A549 (cell line): ENCODE measurements at regions not wholly inside any gene's neighbourhood (a gene's known extent, or its start where the extent isn't known, plus 50 kb on each side); places are given as distances from the start of the nearest gene placed in this dataset.

ENCODE experiments used
- ATAC-seq, 2 experiments: fragments of 200-7000 bp in 1 of 2; fragments of >200 bp in 1 of 2; cut with Nextera tagmentation in 1 of 2; cut with Tn5 transposase in 1 of 2; 3 replicates each; pipeline versions ENCODE4 v1.8.0 to v1.9.1; 2018 to 2020; ENCODE audit warnings: mild to moderate bottlenecking in 1 of 2, moderate library complexity in 1 of 2
- CTCF ChIA-PET: fragments of 300-600 bp; sonication (Branson Sonifier 250); formaldehyde crosslinking; extraction: SDS; loops from one replicate; lab custom pipeline; 2021; ENCODE audit warnings: antibody characterized with exemption, inconsistent platforms; lab: Yijun Ruan, JAX
- POLR2A ChIA-PET: fragments of 350-600 bp; formaldehyde crosslinking; extraction: SDS; loops from one replicate; lab custom pipeline; 2021; ENCODE audit warnings: antibody characterized with exemption, inconsistent platforms; lab: Yijun Ruan, JAX
- DNase-seq, 2 experiments: peaks; one replicate each; pipeline versions ENCODE4 v3.0.0 to v3.0.0-alpha.2; 2011 to 2016; ENCODE audit warnings: low read depth in 1 of 2, low spot score in 1 of 2
- FAIRE-seq: peaks from 2 replicates; lab custom pipeline; 2011; peaks lifted over from hg19 to GRCh38; lab: Jason Lieb, UNC
- H3K27ac ChIP-seq, 2 experiments: fragments of >200 bp; sonication (Bioruptor Twin); formaldehyde crosslinking; 3 replicates each; pipeline ENCODE4 v1.5.1; 2016 to 2017
- H3K4me1 ChIP-seq: fragments of >200 bp; sonication (Bioruptor Twin); formaldehyde crosslinking; 3 replicates; pipeline ENCODE4 v1.6.1; 2016
- H3K4me2 ChIP-seq: fragments of >200 bp; sonication (Bioruptor Twin); formaldehyde crosslinking; 3 replicates; pipeline ENCODE4 v1.6.1; 2016
- H3K4me3 ChIP-seq: fragments of >200 bp; sonication (Bioruptor Twin); formaldehyde crosslinking; 3 replicates; pipeline ENCODE4 v1.5.1; 2016
- H3K9me3 ChIP-seq: fragments of >200 bp; sonication (Bioruptor Twin); formaldehyde crosslinking; 3 replicates; pipeline ENCODE4 v1.6.1; 2016
- CHD2 ChIP-seq: fragments of 150-350 bp; IDR thresholded peaks from 2 replicates; pipeline ENCODE4 v1.6.1; 2014; ENCODE audit warnings: low read length; ENCODE audit not compliant: partially characterized antibody
- CTCF ChIP-seq: fragments of >200 bp; sonication (Bioruptor Twin); formaldehyde crosslinking; IDR thresholded peaks from 3 replicates; pipeline ENCODE4 v1.5.1; 2016
- EHF ChIP-seq: fragments of 250-450 bp; sonication (Bioruptor Pico); IDR thresholded peaks from 2 replicates; pipeline ENCODE4 v1.5.0; 2020; ENCODE audit warnings: mild to moderate bottlenecking
- EHMT2 ChIP-seq: fragments of 200-600 bp; sonication (generic); IDR thresholded peaks from 2 replicates; pipeline ENCODE4 v1.6.1; 2016; ENCODE audit warnings: antibody characterized with exemption, low read depth, mild to moderate bottlenecking, moderate library complexity
- ESRRA ChIP-seq: fragments of 150-350 bp; IDR thresholded peaks from 2 replicates; pipeline ENCODE4 v1.6.1; 2014; ENCODE audit warnings: mild to moderate bottlenecking, low read length, borderline replicate concordance
- FOSB ChIP-seq: fragments of 250-450 bp; sonication (Bioruptor Pico); IDR thresholded peaks from 2 replicates; pipeline ENCODE4 v1.5.0; 2020; ENCODE audit warnings: mild to moderate bottlenecking, moderate library complexity
- GATA3 ChIP-seq: IDR thresholded peaks from 2 replicates; pipeline ENCODE4 v1.6.1; 2012; ENCODE audit warnings: borderline replicate concordance
- HEYL ChIP-seq: fragments of 250-450 bp; sonication (Bioruptor Pico); IDR thresholded peaks from 2 replicates; pipeline ENCODE4 v1.8.0; 2021; ENCODE audit warnings: mild to moderate bottlenecking, moderate library complexity
- HOXA7 ChIP-seq: fragments of 250-450 bp; sonication (Bioruptor Pico); IDR thresholded peaks from 2 replicates; pipeline ENCODE4 v1.5.0; 2020; ENCODE audit warnings: mild to moderate bottlenecking, moderate library complexity
- HOXB5 ChIP-seq: fragments of 250-450 bp; sonication (Bioruptor Pico); IDR thresholded peaks from 2 replicates; pipeline ENCODE4 v1.5.0; 2020; ENCODE audit warnings: mild to moderate bottlenecking, moderate library complexity
- JUN ChIP-seq, 2 experiments: fragments of >200 bp; sonication (Bioruptor Twin); formaldehyde crosslinking; IDR thresholded peaks; 2 replicates in 1 of 2; 3 replicates in 1 of 2; pipeline ENCODE4 v1.6.1; 2016 to 2017
- MAX ChIP-seq: IDR thresholded peaks from 2 replicates; pipeline ENCODE4 v1.6.1; 2012
- MAZ ChIP-seq: fragments of 150-350 bp; IDR thresholded peaks from 2 replicates; pipeline ENCODE4 v1.6.1; 2014; ENCODE audit warnings: antibody characterized with exemption, low read depth, low read length, borderline replicate concordance
- NR3C1 ChIP-seq: fragments of >200 bp; sonication (Bioruptor Twin); formaldehyde crosslinking; IDR thresholded peaks from 3 replicates; pipeline ENCODE4 v1.6.1; 2017
- RARB ChIP-seq: fragments of 250-450 bp; sonication (Bioruptor Pico); IDR thresholded peaks from 2 replicates; pipeline ENCODE4 v1.8.0; 2021; ENCODE audit warnings: mild to moderate bottlenecking, moderate library complexity
- REST ChIP-seq: fragments of 200-600 bp; sonication (generic); IDR thresholded peaks from 2 replicates; pipeline ENCODE4 v1.6.1; 2016; ENCODE audit warnings: antibody characterized with exemption, mild to moderate bottlenecking, moderate library complexity
- TFCP2L1 ChIP-seq: fragments of 250-450 bp; sonication (Bioruptor Pico); IDR thresholded peaks from 2 replicates; pipeline ENCODE4 v1.5.0; 2021; ENCODE audit warnings: mild to moderate bottlenecking
- TP53 ChIP-seq: fragments of 250-450 bp; sonication (Bioruptor Pico); IDR thresholded peaks from 2 replicates; pipeline ENCODE4 v1.5.0; 2021; ENCODE audit warnings: mild to moderate bottlenecking, moderate library complexity
- ZC3H11A ChIP-seq: fragments of 450-650 bp; IDR thresholded peaks from 2 replicates; pipeline ENCODE4 v1.6.1; 2014; ENCODE audit warnings: antibody characterized with exemption, mild to moderate bottlenecking
- ZNF302 ChIP-seq: fragments of 250-450 bp; sonication (Bioruptor Pico); IDR thresholded peaks from 2 replicates; pipeline ENCODE4 v1.9.0; 2021; ENCODE audit warnings: inconsistent platforms, mild to moderate bottlenecking, moderate library complexity
- WGBS: methylation state at CpG from one replicate; pipeline ENCODE4 v1.1.6; 2017; ENCODE audit errors: missing lambda C conversion rate; 5-methylcytosine and 5-hydroxymethylcytosine counted together

DNA sequence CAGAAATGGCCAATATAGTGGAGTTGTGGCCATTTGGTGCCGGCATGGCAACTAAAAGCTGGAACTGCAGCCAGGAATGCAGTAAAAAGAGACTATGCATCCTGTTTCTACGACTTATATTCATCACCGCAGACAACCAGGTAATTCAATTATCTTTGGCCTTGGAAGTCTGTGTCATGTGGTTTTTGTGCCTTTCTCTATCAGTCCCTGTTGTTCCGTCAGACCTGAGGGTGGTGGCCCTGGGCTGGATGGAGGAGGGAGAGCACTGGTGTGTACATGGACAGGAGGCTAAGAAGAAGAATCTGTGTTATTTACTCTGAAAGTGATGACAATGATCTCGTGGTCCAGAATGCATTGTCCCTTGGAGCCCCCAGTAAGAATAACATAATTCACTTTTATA is 852.6 kb downstream of the VRK1 start (continued):
- TF ChIP-seq FOSB (CRISPR knock-in tag) (no peak), ESRRA (no peak), CHD2 (no peak)

- no peaks in the 10 kb centered on the region for H3K9me3 ChIP-seq
- FAIRE-seq (no peak), DNase-seq (no peak), ATAC-seq (no peak)
- ChIA-PET POLR2A (no interaction called here), CTCF (no interaction called here)
- H3K4me1 ChIP-seq, result no peaks in the 10 kb centered on the region
- TF ChIP-seq CTCF (no peak), MAX (no peak)
- H3K27ac ChIP-seq, result no peak overlapping the region
- WGBS, result 3% methylated on average over 5 of the region's 5 CpGs
- no peak overlapping the region for H3K4me2 ChIP-seq
- H3K4me3 ChIP-seq, result no peak overlapping the region
Measured at GRCh38 chr14:97655169-97655948, 858.2 kb downstream of the VRK1 start.

GRCh38 chr14:97657609-97658008 is 860.4 kb downstream of the VRK1 start:
- CTCF ChIA-PET, result no interaction called here
- WGBS, result 0% methylated on average over 2 of the region's 2 CpGs
- no peak for FAIRE-seq
- no peaks in the 10 kb centered on the region for H3K9me3 ChIP-seq
- no peak overlapping the region for H3K4me3 ChIP-seq
- TF ChIP-seq HEYL, result no peak
- TF ChIP-seq RARB (CRISPR knock-in tag), result no peak
- TF ChIP-seq JUN (IDR thresholded peaks at IDR 0.05), result no peak
- TF ChIP-seq HOXB5 (CRISPR knock-in tag), result no peak
- no peak for TF ChIP-seq REST
- no peak for TF ChIP-seq HOXA7 (CRISPR knock-in tag)
- no peak for TF ChIP-seq EHMT2
- TF ChIP-seq ZNF302 (CRISPR knock-in tag), result no peak
- no peak for TF ChIP-seq ESRRA
- TF ChIP-seq NR3C1, result no peak
- TF ChIP-seq TFCP2L1 (CRISPR knock-in tag), result no peak
- TF ChIP-seq TP53, result no peak
- no peak for TF ChIP-seq ZC3H11A
- no peak for TF ChIP-seq GATA3
- TF ChIP-seq MAZ, result no peak
- no peak for TF ChIP-seq CTCF
- TF ChIP-seq EHF, result no peak
- TF ChIP-seq, all 56 proteins: peak for 0
- Histone ChIP-seq H3K27ac (no peak overlapping the region), H3K4me2 (no peak overlapping the region), H3K4me1 (no peaks in the 10 kb centered on the region)
- ATAC-seq (no peak), DNase-seq (no peak)
- POLR2A ChIA-PET, result no interaction called here
